Stimulated activated CD8-positive, alpha-beta memory T cell treated with anti-CD3 and anti-CD28 coated beads, Interleukin-15, amount 100 ng/mL, for 48 hours (primary cell): ENCODE measurements at regions not wholly inside any gene's neighbourhood (a gene's known extent, or its start where the extent isn't known, plus 50 kb on each side); places are given as distances from the start of the nearest gene placed in this dataset.
"Not testable (repeated sequence)": the region's sequence is repeated elsewhere in the genome, so short reads cannot be mapped to it uniquely, and the experiment has no call there.

Experiments used
- DNase-seq, 2 donors: peaks; one replicate each; pipeline ENCODE4 v3.0.0-alpha.2; 2020; ENCODE audit warnings: low read depth in 2 of 2

- no peak for DNase-seq
Observed at GRCh38 chr4:148868191-148868590, 426.0 kb upstream of the NR3C2 start.

- no peak for DNase-seq
Observed at GRCh38 chr4:148866666-148867065, 424.5 kb upstream of the NR3C2 start.

DNA sequence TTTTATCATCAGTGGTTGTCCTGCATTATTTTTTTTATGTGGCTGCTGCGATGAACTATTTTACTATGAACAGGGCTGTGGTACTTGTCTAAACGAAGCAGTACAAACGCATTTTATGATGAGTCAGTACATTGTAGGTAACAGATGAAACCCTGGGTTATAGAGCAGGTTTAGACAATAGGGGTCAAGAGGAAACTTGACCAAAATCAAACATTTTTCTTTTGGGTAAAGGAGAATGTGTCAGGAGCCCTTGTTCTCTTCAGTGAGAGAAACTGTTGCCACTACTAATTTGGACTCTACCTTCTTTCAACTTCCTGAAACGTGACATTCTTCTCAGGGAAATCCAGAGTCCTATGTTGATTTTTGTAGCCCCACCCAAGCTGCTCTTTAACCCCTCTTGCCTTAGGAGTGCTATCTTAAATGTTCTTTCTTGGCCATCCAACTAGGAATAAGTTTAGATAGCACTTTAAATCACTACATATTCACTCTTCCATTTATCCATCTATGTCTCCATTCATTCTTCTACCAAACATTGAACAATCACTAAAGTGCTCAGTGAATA, 415.8 kb upstream of the NR3C2 start:
- no peak for DNase-seq

GRCh38 chr4:148857239-148857972, 415.2 kb upstream of the NR3C2 start:
- no peak for DNase-seq

GRCh38 chr4:148854203-148854602, 412.0 kb upstream of the NR3C2 start:
- no peak for DNase-seq

- DNase-seq: no peak
Observed at GRCh38 chr4:148852092-148852699, 410.0 kb upstream of the NR3C2 start.

DNA sequence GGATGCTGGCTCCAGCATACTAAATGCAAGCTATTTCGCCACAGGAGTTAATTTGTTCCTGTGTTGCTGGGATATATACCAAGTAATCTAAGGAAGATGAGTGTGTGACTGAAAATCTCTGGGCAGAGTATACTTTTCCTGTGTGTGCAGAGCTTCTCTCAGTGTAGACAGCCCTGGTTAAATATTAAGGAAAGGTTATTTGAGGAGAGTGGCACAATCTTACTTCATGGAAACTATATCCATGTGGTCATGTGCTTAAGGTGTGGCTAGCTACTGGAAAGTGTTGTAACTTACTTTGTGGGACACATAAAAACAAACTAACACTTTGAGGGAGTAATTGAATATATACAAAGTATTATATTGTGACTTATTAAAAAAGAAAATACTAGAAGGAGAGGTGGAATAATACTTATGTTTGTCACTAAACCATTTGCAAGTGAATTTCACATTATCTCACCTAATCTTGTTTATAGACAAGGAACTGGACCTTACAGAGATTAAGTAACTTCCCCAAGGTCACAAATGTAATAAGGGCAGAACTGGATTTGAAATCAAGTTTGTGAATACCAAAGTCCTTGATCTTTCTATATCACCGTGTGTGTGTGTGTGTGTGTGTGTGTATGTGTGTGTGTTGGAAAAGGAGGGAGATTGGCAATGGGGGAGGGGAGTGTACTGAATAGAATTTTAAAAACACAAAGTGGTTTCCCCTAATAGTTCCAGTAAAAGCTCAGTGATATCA, 408.2 kb upstream of the NR3C2 start:
- DNase-seq: no peak

DNA sequence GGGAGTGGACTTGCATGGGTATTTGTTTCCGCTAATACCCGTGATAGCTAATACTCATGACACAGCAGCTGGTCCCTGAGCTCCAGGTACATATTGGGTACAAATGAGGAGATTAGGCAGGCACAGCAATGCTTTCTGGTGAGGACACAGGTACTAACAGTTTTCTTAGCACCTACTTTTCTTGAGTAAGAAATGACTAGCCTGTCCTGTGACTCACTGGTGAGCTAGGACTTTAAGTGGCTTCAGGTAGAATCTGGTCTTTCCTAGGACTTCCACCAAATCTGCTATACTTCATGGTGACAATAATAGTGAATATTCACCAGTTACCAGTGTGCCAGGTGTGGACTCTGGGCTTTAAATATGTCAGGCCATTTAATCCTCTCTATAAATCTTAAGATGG, 407.4 kb upstream of the NR3C2 start:
- no peak for DNase-seq

DNA sequence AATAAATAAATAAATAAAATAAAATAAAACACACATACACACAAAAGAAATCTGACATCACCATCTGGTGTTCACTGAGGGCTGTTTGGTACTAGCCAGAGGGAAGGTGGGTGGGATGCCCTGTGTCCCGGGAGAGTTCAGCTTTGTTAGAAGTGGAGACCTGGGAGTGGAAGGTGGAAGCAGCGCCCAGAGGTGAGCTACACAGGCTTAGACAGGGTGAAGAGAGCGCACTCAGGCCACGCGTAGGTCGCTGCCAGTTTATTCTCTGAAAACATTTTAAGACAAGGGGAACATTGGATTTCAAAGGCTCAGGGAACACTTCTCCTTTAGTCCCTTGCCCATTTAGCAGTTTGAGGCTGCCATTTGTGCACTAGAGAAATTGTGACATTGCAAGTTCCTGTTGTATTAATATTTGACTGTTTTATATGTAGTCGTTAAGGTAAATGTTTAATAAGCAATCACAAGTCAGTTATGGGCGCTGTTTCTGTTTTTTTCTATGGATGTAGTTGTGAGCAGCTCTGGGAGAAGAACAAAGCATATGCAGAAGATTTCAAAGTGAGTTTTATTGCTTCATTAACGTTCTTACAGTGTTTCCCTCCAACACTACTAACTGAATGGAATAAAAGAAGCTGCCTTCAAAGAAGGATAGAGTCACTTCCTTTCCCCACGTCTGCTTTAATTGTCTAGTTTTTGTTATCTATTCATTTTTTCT, 405.5 kb upstream of the NR3C2 start:
- DNase-seq: no peak

GRCh38 chr4:148845609-148846008, 403.4 kb upstream of the NR3C2 start:
- DNase-seq: no peak

GRCh38 chr4:148843625-148844024, 401.4 kb upstream of the NR3C2 start:
- DNase-seq: no peak

GRCh38 chr4:148842843-148843242, 400.6 kb upstream of the NR3C2 start:
- DNase-seq: no peak

DNA sequence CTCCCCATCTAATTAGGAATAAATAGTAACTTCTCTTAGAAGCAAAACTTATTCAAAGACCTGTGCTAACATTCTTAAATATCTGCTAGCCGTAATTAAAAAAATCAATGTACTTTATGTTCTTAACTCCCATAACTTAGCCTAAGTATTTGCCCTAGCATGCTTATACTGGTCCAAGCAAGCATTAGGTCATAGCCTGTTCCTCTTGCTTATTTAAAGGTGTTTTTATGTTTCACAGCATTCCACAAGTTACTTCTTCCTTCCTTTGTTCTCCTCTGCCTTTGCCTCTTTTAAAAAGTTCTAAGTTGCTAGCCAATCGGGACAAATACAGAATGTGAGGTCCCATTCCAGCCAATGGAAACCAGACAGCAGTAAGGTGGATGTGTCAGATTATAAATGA, 395.4 kb upstream of the NR3C2 start:
- not testable (repeated sequence) for DNase-seq

- DNase-seq: no peak
Observed at GRCh38 chr4:148834804-148835631, 392.8 kb upstream of the NR3C2 start.

- no peak for DNase-seq
Observed at GRCh38 chr4:148831945-148832344, 389.7 kb upstream of the NR3C2 start.

- DNase-seq: no peak
Observed at GRCh38 chr4:148828291-148828690, 386.1 kb upstream of the NR3C2 start.

GRCh38 chr4:148827781-148828180, 385.6 kb upstream of the NR3C2 start:
- no peak for DNase-seq

DNA sequence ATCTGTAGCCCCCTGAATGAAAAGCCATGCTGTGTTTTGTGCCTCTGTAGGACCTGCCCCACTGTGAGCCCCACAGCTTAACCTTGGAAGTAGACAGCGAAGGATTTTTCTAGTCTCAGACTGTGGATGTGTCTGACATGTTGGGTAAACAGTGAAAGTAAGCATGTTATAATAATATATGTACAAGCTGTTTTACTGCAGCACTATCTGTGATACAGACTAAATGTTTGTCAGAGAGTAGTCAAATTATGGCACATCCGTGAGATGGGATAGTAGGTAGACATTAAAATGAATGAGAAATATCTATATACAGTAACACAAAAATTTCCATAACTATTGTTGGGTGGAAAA, 381.2 kb upstream of the NR3C2 start:
- DNase-seq: no peak

GRCh38 chr4:148822572-148823418, 380.6 kb upstream of the NR3C2 start:
- DNase-seq: no peak

GRCh38 chr4:148814030-148814429, 371.8 kb upstream of the NR3C2 start:
- DNase-seq: no peak
